ENCODE measurements at regions not wholly inside any gene's neighbourhood (a gene's known extent, or its start where the extent isn't known, plus 50 kb on each side); places are given as distances from the start of the nearest gene placed in this dataset.

DNA sequence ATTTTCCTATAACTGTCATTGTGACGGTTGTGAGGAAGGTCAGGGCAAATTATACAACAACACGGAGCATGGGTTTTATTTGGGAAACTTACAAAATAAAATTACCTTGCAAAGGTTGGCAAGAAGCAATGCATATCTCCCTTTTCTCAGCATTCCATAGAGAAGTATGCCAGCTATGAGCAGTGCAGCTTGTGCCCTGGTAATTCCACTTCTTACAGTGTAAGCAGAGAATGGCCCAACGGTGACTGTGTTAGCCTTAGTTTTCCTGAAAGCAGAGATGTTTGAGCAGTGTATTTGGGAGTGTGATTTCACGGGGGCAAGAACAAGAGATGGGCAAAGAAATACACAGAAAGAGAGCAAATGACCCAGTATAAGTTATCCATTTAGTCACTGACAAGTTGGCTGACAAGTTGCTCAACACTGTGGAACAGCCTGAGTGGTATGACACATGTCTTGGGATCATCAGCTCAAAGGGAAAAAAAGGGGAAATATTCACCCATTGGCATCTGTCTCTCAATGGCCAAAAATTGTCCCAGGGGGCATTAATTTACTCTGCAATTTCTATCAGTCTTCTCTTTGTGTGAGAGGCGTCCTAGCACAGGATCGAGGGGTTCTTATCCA, 210.9 kb upstream of the NRIP1 start:
- Histone ChIP-seq H3K4me1 (ENCODE audit: insufficient read depth) (no peaks in the 10 kb centered on the region), H3K4me2 (ENCODE audit: unreplicated experiment) (no peak overlapping the region), H3K9me3 (ENCODE audit: low read depth) (no peaks in the 10 kb centered on the region), H3K9ac (no peak overlapping the region), H3K9me2 (ENCODE audit: insufficient read depth) (no peaks in the 10 kb centered on the region), H3K27ac (no peak overlapping the region), H2AFZ (no peak overlapping the region), H3K36me3 (ENCODE audit: low read depth) (no peaks in the 10 kb centered on the region), H3K4me3 (no peak overlapping the region), H3F3A (ENCODE audit: insufficient read depth) (no peaks in the 10 kb centered on the region), H4K20me1 (ENCODE audit: insufficient read depth) (no peaks in the 10 kb centered on the region), H3K79me2 (ENCODE audit: insufficient read depth) (no peaks in the 10 kb centered on the region), H3K27me3 (replicated peaks; ENCODE audit: insufficient read depth) (no peaks in the 10 kb centered on the region)
- 79 to 90% methylated on average over 6 of the region's 6 CpGs for whole genome bisulfite sequencing, 2 experiments (ENCODE audit: low coverage in 1 of 2, low lambda C conversion rate in 2 of 2, missing lambda C conversion rate in 2 of 2)
- TF ChIP-seq EZH2phosphoT487 (IDR thresholded peaks at IDR 0.05; ENCODE audit: insufficient read depth, low read depth): no peak
- no peak for TF ChIP-seq EZH2 (IDR thresholded peaks at IDR 0.05; ENCODE audit: insufficient read depth, poor library complexity, severe bottlenecking)
- peak; percentile 4 for DNase-seq
- in situ Hi-C loops (cut with MboI): no loop called here

DNA sequence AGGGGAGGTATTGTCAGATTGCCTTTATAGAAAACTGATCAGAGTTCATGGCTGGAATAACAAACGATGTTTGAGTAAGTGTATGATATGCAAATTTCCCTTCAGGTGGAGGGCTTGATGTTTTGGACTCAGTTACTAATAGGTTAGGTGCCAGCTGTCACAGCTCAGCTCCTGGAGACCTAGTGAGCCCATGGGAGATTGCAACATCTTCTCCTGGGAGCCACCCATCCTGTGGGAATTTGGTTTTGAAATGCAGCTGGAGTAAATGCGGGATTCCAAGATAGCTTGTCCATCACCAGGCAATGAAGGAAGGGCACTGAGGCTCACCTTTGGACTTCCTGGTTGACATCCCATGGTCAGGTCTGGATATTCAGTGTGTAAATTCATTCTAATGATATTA, 211.4 kb upstream of the NRIP1 start:
- TF ChIP-seq EZH2 (IDR thresholded peaks at IDR 0.05; ENCODE audit: insufficient read depth, poor library complexity, severe bottlenecking): no peak
- TF ChIP-seq EZH2phosphoT487 (IDR thresholded peaks at IDR 0.05; ENCODE audit: insufficient read depth, low read depth): no peak
- H3K9ac ChIP-seq: no peak overlapping the region
- H3K27me3 ChIP-seq (replicated peaks; ENCODE audit: insufficient read depth): no peaks in the 10 kb centered on the region
- no peak overlapping the region for H3K27ac ChIP-seq
- H3K79me2 ChIP-seq (ENCODE audit: insufficient read depth): no peaks in the 10 kb centered on the region
- 57 to 69% methylated on average over 2 of the region's 2 CpGs for WGBS, 2 experiments (ENCODE audit: low coverage in 1 of 2, low lambda C conversion rate in 2 of 2, missing lambda C conversion rate in 2 of 2)
- no peak overlapping the region for H2AFZ ChIP-seq
- H3K4me3 ChIP-seq: no peak overlapping the region
- H3K4me1 ChIP-seq (ENCODE audit: insufficient read depth): no peaks in the 10 kb centered on the region
- no peaks in the 10 kb centered on the region for H4K20me1 ChIP-seq (ENCODE audit: insufficient read depth)
- no peaks in the 10 kb centered on the region for H3K36me3 ChIP-seq (ENCODE audit: low read depth)
- in situ Hi-C loops (cut with MboI): no loop called here
- no peak for DNase-seq
- H3K9me3 ChIP-seq (ENCODE audit: low read depth): no peaks in the 10 kb centered on the region
- no peaks in the 10 kb centered on the region for H3F3A ChIP-seq (ENCODE audit: insufficient read depth)
- no peak overlapping the region for H3K4me2 ChIP-seq (ENCODE audit: unreplicated experiment)
- H3K9me2 ChIP-seq (ENCODE audit: insufficient read depth): no peaks in the 10 kb centered on the region

DNA sequence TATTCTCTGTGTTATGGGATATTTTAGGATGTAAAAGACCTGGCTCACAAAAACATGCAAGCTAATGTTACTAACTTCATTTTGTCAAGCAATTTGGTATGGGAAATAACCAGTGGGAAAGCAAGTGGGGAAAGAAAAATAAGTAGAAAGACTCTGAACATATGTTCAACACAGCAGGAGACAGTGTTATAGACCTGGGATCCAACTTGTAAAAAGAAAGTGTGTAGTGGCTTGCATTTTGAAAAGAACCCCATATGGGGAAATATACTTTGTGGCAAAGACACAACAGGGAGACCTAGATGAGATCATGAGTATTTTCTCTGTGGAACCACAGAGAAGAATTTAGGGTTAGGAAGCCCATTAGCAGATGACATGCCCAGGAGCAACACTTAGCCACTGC, 212.7 kb upstream of the NRIP1 start:
- in situ Hi-C loops (cut with MboI): no loop called here
- H3K9ac ChIP-seq: no peak overlapping the region
- H3F3A ChIP-seq (ENCODE audit: insufficient read depth): no peaks in the 10 kb centered on the region
- no peak overlapping the region for H3K4me3 ChIP-seq
- no peaks in the 10 kb centered on the region for H4K20me1 ChIP-seq (ENCODE audit: insufficient read depth)
- TF ChIP-seq EZH2 (IDR thresholded peaks at IDR 0.05; ENCODE audit: insufficient read depth, poor library complexity, severe bottlenecking) (no peak), EZH2phosphoT487 (IDR thresholded peaks at IDR 0.05; ENCODE audit: insufficient read depth, low read depth) (no peak)
- H3K4me1 ChIP-seq (ENCODE audit: insufficient read depth): no peaks in the 10 kb centered on the region
- no peak overlapping the region for H3K27ac ChIP-seq
- H3K79me2 ChIP-seq (ENCODE audit: insufficient read depth): no peaks in the 10 kb centered on the region
- DNase-seq: no peak
- H3K4me2 ChIP-seq (ENCODE audit: unreplicated experiment): no peak overlapping the region
- no peaks in the 10 kb centered on the region for H3K36me3 ChIP-seq (ENCODE audit: low read depth)
- H3K27me3 ChIP-seq (replicated peaks; ENCODE audit: insufficient read depth): no peaks in the 10 kb centered on the region
- no peak overlapping the region for H2AFZ ChIP-seq
- no peaks in the 10 kb centered on the region for H3K9me3 ChIP-seq (ENCODE audit: low read depth)
- H3K9me2 ChIP-seq (ENCODE audit: insufficient read depth): no peaks in the 10 kb centered on the region

DNA sequence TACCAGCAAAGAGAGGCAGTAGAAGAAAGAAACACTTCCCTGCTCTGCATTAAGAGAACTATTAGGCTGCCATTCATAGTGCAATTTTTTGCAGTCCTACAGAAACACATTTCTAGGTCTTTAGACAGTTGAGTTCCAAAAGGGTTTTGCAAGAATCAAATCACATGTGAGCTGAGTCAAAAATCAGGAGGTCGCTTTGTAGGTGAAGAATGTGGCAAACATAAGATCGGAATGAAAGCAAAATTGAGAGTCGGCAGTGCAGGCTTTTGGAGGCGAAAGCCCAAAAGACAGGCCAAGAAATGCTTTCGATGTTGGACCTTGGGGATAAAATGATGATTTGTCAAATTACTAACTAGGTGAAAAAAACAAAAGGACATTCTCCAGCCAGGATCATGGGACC, 213.5 kb upstream of the NRIP1 start:
- no peak for DNase-seq
- WGBS, 2 experiments (ENCODE audit: low coverage in 1 of 2, low lambda C conversion rate in 2 of 2, missing lambda C conversion rate in 2 of 2): 85 to 90% methylated on average over 5 of the region's 5 CpGs

DNA sequence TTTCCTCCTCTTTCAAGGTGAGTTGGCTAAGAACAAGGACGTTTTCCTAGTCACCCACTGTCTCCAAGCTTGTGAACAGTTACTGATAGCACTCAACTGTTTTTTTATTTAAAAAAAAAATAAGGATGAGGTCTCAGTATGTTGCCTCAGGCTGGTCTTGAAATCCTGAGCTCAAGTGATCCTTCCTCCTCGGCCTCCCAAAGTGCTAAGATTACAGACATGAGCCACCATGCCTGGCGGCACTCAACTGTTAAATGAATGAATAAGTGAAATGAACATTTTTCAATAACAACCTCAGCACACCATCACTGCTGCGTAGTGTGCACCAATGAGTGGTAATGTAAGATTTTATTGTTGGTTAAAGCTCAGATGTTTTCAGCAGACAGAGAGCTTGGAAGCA, 214.1 kb upstream of the NRIP1 start:
- no peaks in the 10 kb centered on the region for H3F3A ChIP-seq (ENCODE audit: insufficient read depth)
- DNase-seq: no peak
- no peaks in the 10 kb centered on the region for H3K9me2 ChIP-seq (ENCODE audit: insufficient read depth)
- H3K79me2 ChIP-seq (ENCODE audit: insufficient read depth): no peaks in the 10 kb centered on the region
- no peaks in the 10 kb centered on the region for H3K4me1 ChIP-seq (ENCODE audit: insufficient read depth)
- no peak overlapping the region for H3K9ac ChIP-seq
- no peak overlapping the region for H3K27ac ChIP-seq
- no peaks in the 10 kb centered on the region for H4K20me1 ChIP-seq (ENCODE audit: insufficient read depth)
- no peak overlapping the region for H3K4me3 ChIP-seq
- WGBS, 2 experiments (ENCODE audit: low coverage in 1 of 2, low lambda C conversion rate in 2 of 2, missing lambda C conversion rate in 2 of 2): 75 to 77% methylated on average over 4 of the region's 4 CpGs
- no peak for TF ChIP-seq EZH2 (IDR thresholded peaks at IDR 0.05; ENCODE audit: insufficient read depth, poor library complexity, severe bottlenecking)
- TF ChIP-seq EZH2phosphoT487 (IDR thresholded peaks at IDR 0.05; ENCODE audit: insufficient read depth, low read depth): no peak
- H2AFZ ChIP-seq: no peak overlapping the region
- H3K36me3 ChIP-seq (ENCODE audit: low read depth): no peaks in the 10 kb centered on the region
- H3K9me3 ChIP-seq (ENCODE audit: low read depth): no peaks in the 10 kb centered on the region
- in situ Hi-C loops (cut with MboI): no loop called here
- H3K4me2 ChIP-seq (ENCODE audit: unreplicated experiment): no peak overlapping the region
- H3K27me3 ChIP-seq (replicated peaks; ENCODE audit: insufficient read depth): no peaks in the 10 kb centered on the region

More for the DNA sequence above, 213.5 kb upstream of the NRIP1 start:
- Histone ChIP-seq H3K9me3 (ENCODE audit: low read depth) (no peaks in the 10 kb centered on the region), H3K4me3 (no peak overlapping the region), H3K4me1 (ENCODE audit: insufficient read depth) (no peaks in the 10 kb centered on the region), H3K9me2 (ENCODE audit: insufficient read depth) (no peaks in the 10 kb centered on the region), H3K79me2 (ENCODE audit: insufficient read depth) (no peaks in the 10 kb centered on the region), H3K27ac (no peak overlapping the region), H3K4me2 (ENCODE audit: unreplicated experiment) (no peak overlapping the region), H3F3A (ENCODE audit: insufficient read depth) (no peaks in the 10 kb centered on the region), H3K27me3 (replicated peaks; ENCODE audit: insufficient read depth) (no peaks in the 10 kb centered on the region), H3K36me3 (ENCODE audit: low read depth) (no peaks in the 10 kb centered on the region), H4K20me1 (ENCODE audit: insufficient read depth) (no peaks in the 10 kb centered on the region), H2AFZ (no peak overlapping the region), H3K9ac (no peak overlapping the region)
- in situ Hi-C loops (cut with MboI): no loop called here
- TF ChIP-seq EZH2phosphoT487 (IDR thresholded peaks at IDR 0.05; ENCODE audit: insufficient read depth, low read depth) (no peak), EZH2 (IDR thresholded peaks at IDR 0.05; ENCODE audit: insufficient read depth, poor library complexity, severe bottlenecking) (no peak)
